Heart left ventricle (tissue), 13 donors: ENCODE measurements at regions not wholly inside any gene's neighbourhood (a gene's known extent, or its start where the extent isn't known, plus 50 kb on each side); places are given as distances from the start of the nearest gene placed in this dataset.

Experiments
- CTCF ChIP-seq, 12 donors: fragments of 200-600 bp; sonication (generic) in 4 of 12; IDR thresholded peaks; one replicate each; pipeline versions ENCODE4 v1.5.0 to v1.8.0; 2018 to 2022; ENCODE audit warnings: antibody characterized with exemption in 12 of 12, mild to moderate bottlenecking in 5 of 12
- POLR2A ChIP-seq, 2 donors: fragments of 450-650 bp; IDR thresholded peaks; one replicate each; pipeline ENCODE4 v1.6.1; 2017; ENCODE audit warnings: antibody characterized with exemption in 2 of 2, mild to moderate bottlenecking in 2 of 2, moderate library complexity in 2 of 2
- donor health status: ischemic (EF 13 %, LVEDD 7.1; RV severe dilation, severe dysfunction).
- donor health status: DM: no; HTN: yes; CAD: no.
- donor health status: DM: no; HTN: no; CAD: no.
- donor health status: ischemic (EF 25% LVEDD 6.9; RV normal size, moderate dysfunction).
- donor health status: ischemic (EF 25% LVEDD 5.7; RV mildly dilated, moderate dysfunction).
- donor health status: ischemic (EF 35%, LVEDD 5.7; RV mildly dilated, moderate dysfunction).
- donor health status: nonischemic (EF 11% LVEDD 7.7; RV severe dilation, severe dysfunction).
- donor health status: DM: yes; HTN: yes; CAD: no.
- donor health status: PGD.
- donor health status: ischemic (EF 29% LVEDD 5.4; RV normal size, mild dysfunction).
- donor health status: nonischemic (EF 23%, LVEDD 6.1; RV moderate dilation, normal function).

GRCh38 chr13:89372193-89372592 is 1701.0 kb downstream of the SLITRK5 start:
- TF ChIP-seq CTCF (IDR thresholded peaks at IDR 0.05) (no peak), POLR2A (IDR thresholded peaks at IDR 0.05) (no peak)
